Mesendoderm (in vitro differentiated cells): ENCODE measurements at regions not wholly inside any gene's neighbourhood (a gene's known extent, or its start where the extent isn't known, plus 50 kb on each side); places are given as distances from the start of the nearest gene placed in this dataset.

Experiments
- DNase-seq: peaks from one replicate; pipeline ENCODE4 v3.0.0; 2013
- H2AK5ac ChIP-seq: 2 replicates; pipeline ENCODE4 v1.6.1; 2013; ENCODE audit warnings: low read length, inconsistent platforms
- H2BK120ac ChIP-seq: 2 replicates; pipeline ENCODE4 v1.6.1; 2013; ENCODE audit warnings: low read depth, mild to moderate bottlenecking, low read length, moderate library complexity, mixed read lengths
- H2BK15ac ChIP-seq: replicated peaks from 2 replicates; pipeline ENCODE4 v1.6.1; 2013; ENCODE audit warnings: low read depth, mild to moderate bottlenecking, moderate library complexity
- H2BK5ac ChIP-seq: 2 replicates; pipeline ENCODE4 v1.6.1; 2013; ENCODE audit warnings: low read length, inconsistent platforms
- H3K18ac ChIP-seq: 2 replicates; pipeline ENCODE4 v1.6.1; 2013; ENCODE audit warnings: mild to moderate bottlenecking, low read length, mixed read lengths
- H3K23ac ChIP-seq: one replicate; pipeline ENCODE4 v1.6.1; 2013; ENCODE audit warnings: low read length
- H3K27ac ChIP-seq: 2 replicates; pipeline ENCODE4 v1.5.1; 2013; ENCODE audit warnings: low read depth, mild to moderate bottlenecking, inconsistent platforms, low read length, moderate library complexity
- H3K27me3 ChIP-seq: 2 replicates; pipeline ENCODE4 v1.6.1; 2013; ENCODE audit warnings: low read length, control low read depth, mild to moderate bottlenecking, inconsistent platforms; ENCODE audit not compliant: insufficient read depth, poor library complexity
- H3K36me3 ChIP-seq: 2 replicates; pipeline ENCODE4 v1.6.1; 2013; ENCODE audit warnings: low read length, inconsistent platforms; ENCODE audit not compliant: control insufficient read depth, insufficient read depth
- H3K4ac ChIP-seq: one replicate; pipeline ENCODE4 v1.6.1; 2013; ENCODE audit warnings: low read depth, mild to moderate bottlenecking, low read length, moderate library complexity
- H3K4me1 ChIP-seq: 2 replicates; pipeline ENCODE4 v1.6.1; 2013; ENCODE audit warnings: low read depth, low read length, inconsistent platforms; ENCODE audit not compliant: control insufficient read depth
- H3K4me2 ChIP-seq: 2 replicates; pipeline ENCODE4 v1.6.1; 2013; ENCODE audit warnings: low read length
- H3K4me3 ChIP-seq: 2 replicates; pipeline ENCODE4 v1.5.1; 2013; ENCODE audit warnings: mild to moderate bottlenecking, low read length
- H3K56ac ChIP-seq: one replicate; pipeline ENCODE4 v1.6.1; 2013; ENCODE audit warnings: low read length
- H3K79me1 ChIP-seq: 2 replicates; pipeline ENCODE4 v1.6.1; 2013; ENCODE audit warnings: low read length, inconsistent platforms
- H3K79me2 ChIP-seq: 2 replicates; pipeline ENCODE4 v1.6.1; 2013; ENCODE audit warnings: mild to moderate bottlenecking, low read length; ENCODE audit not compliant: control insufficient read depth, insufficient read depth
- H3K9ac ChIP-seq: 2 replicates; pipeline ENCODE4 v1.6.1; 2013; ENCODE audit warnings: low read length, inconsistent platforms
- H4K5ac ChIP-seq: one replicate; pipeline ENCODE4 v1.6.1; 2013; ENCODE audit warnings: low read length
- H4K8ac ChIP-seq: one replicate; pipeline ENCODE4 v1.6.1; 2013; ENCODE audit warnings: low read depth, mild to moderate bottlenecking, control low read depth, low read length, moderate library complexity
- WGBS: extraction: QIAGEN DNeasy Blood & Tissue Kit; methylation state at CpG from one replicate; pipeline ENCODE4 v1.1.7; 2013; ENCODE audit warnings: low lambda C conversion rate, missing lambda C conversion rate; ENCODE audit not compliant: insufficient coverage; ENCODE audit errors: extremely low coverage; 5-methylcytosine and 5-hydroxymethylcytosine counted together

GRCh38 chrX:140917354-140918115 is 84.9 kb upstream of the SPANXB1 start:
- H3K4me1 ChIP-seq: no peaks in the 10 kb centered on the region
- no peak overlapping the region for H2BK120ac ChIP-seq
- H3K4me2 ChIP-seq: no peak overlapping the region
- no peak overlapping the region for H2BK15ac ChIP-seq
- no peak for DNase-seq
- no peak overlapping the region for H4K8ac ChIP-seq
- H3K79me2 ChIP-seq: no peaks in the 10 kb centered on the region
- H3K4ac ChIP-seq: no peak overlapping the region
- no peak overlapping the region for H4K5ac ChIP-seq
- no peak overlapping the region for H3K56ac ChIP-seq
- H3K36me3 ChIP-seq: no peaks in the 10 kb centered on the region
- WGBS: no CpG with 5 or more reads among the region's 4 CpGs
- no peak overlapping the region for H3K27ac ChIP-seq
- no peak overlapping the region for H3K4me3 ChIP-seq
- no peak overlapping the region for H3K9ac ChIP-seq
- no peaks in the 10 kb centered on the region for H3K27me3 ChIP-seq
- H2AK5ac ChIP-seq: no peak overlapping the region
- no peak overlapping the region for H3K23ac ChIP-seq
- no peak overlapping the region for H2BK5ac ChIP-seq
- no peak overlapping the region for H3K18ac ChIP-seq
- no peaks in the 10 kb centered on the region for H3K79me1 ChIP-seq

GRCh38 chrX:140918398-140919038 is 83.9 kb upstream of the SPANXB1 start:
- no peak overlapping the region for H4K5ac ChIP-seq
- no peak overlapping the region for H3K27ac ChIP-seq
- no peak overlapping the region for H3K4me2 ChIP-seq
- no peak overlapping the region for H3K4ac ChIP-seq
- H4K8ac ChIP-seq: no peak overlapping the region
- H3K27me3 ChIP-seq: no peaks in the 10 kb centered on the region
- H2BK120ac ChIP-seq: no peak overlapping the region
- no peak overlapping the region for H3K4me3 ChIP-seq
- WGBS: no CpG with 5 or more reads among the region's 14 CpGs
- H2AK5ac ChIP-seq: no peak overlapping the region
- H2BK5ac ChIP-seq: no peak overlapping the region
- H3K18ac ChIP-seq: no peak overlapping the region
- no peak overlapping the region for H3K9ac ChIP-seq
- H2BK15ac ChIP-seq: no peak overlapping the region
- no peaks in the 10 kb centered on the region for H3K4me1 ChIP-seq
- no peaks in the 10 kb centered on the region for H3K36me3 ChIP-seq
- DNase-seq: peak; percentile 95
- H3K79me2 ChIP-seq: no peaks in the 10 kb centered on the region
- H3K23ac ChIP-seq: no peak overlapping the region
- no peak overlapping the region for H3K56ac ChIP-seq
- no peaks in the 10 kb centered on the region for H3K79me1 ChIP-seq

GRCh38 chrX:140920416-140920815 is 82.0 kb upstream of the SPANXB1 start:
- Histone ChIP-seq H3K23ac (no peak overlapping the region), H2BK15ac (no peak overlapping the region), H3K56ac (no peak overlapping the region), H2BK5ac (no peak overlapping the region), H3K79me1 (no peaks in the 10 kb centered on the region), H3K18ac (no peak overlapping the region), H3K79me2 (no peaks in the 10 kb centered on the region), H4K8ac (no peak overlapping the region), H3K4me1 (no peaks in the 10 kb centered on the region), H3K27ac (no peak overlapping the region), H3K4me2 (no peak overlapping the region), H4K5ac (no peak overlapping the region), H3K4me3 (no peak overlapping the region), H3K4ac (no peak overlapping the region), H2AK5ac (no peak overlapping the region), H3K9ac (no peak overlapping the region), H3K36me3 (no peaks in the 10 kb centered on the region), H2BK120ac (no peak overlapping the region), H3K27me3 (no peaks in the 10 kb centered on the region)
- DNase-seq: no peak
- no CpG with 5 or more reads among the region's 5 CpGs for WGBS

GRCh38 chrX:140923118-140923517 is 79.3 kb upstream of the SPANXB1 start:
- Histone ChIP-seq H3K27ac (no peak overlapping the region), H4K8ac (no peak overlapping the region), H3K79me1 (no peaks in the 10 kb centered on the region), H3K79me2 (no peaks in the 10 kb centered on the region), H3K4me3 (no peak overlapping the region), H3K4ac (no peak overlapping the region), H4K5ac (no peak overlapping the region), H3K56ac (no peak overlapping the region), H3K23ac (no peak overlapping the region), H2AK5ac (no peak overlapping the region), H2BK5ac (no peak overlapping the region), H3K4me1 (no peaks in the 10 kb centered on the region), H3K9ac (no peak overlapping the region), H3K18ac (no peak overlapping the region), H2BK15ac (no peak overlapping the region), H3K36me3 (no peaks in the 10 kb centered on the region), H3K27me3 (no peaks in the 10 kb centered on the region), H2BK120ac (no peak overlapping the region), H3K4me2 (no peak overlapping the region)
- DNase-seq: no peak
- no CpG with 5 or more reads among the region's 4 CpGs for WGBS

GRCh38 chrX:140928739-140929138 is 73.7 kb upstream of the SPANXB1 start:
- Histone ChIP-seq H2BK5ac (no peak overlapping the region), H3K27ac (no peak overlapping the region), H4K5ac (no peak overlapping the region), H3K4me2 (no peak overlapping the region), H3K79me2 (no peaks in the 10 kb centered on the region), H3K4me1 (no peaks in the 10 kb centered on the region), H2AK5ac (no peak overlapping the region), H3K27me3 (no peaks in the 10 kb centered on the region), H3K18ac (no peak overlapping the region), H3K9ac (no peak overlapping the region), H3K56ac (no peak overlapping the region), H4K8ac (no peak overlapping the region), H2BK15ac (no peak overlapping the region), H3K4me3 (no peak overlapping the region), H2BK120ac (no peak overlapping the region), H3K36me3 (no peaks in the 10 kb centered on the region), H3K23ac (no peak overlapping the region), H3K79me1 (no peaks in the 10 kb centered on the region), H3K4ac (no peak overlapping the region)
- no CpG with 5 or more reads among the region's 3 CpGs for WGBS
- DNase-seq: no peak
